GM23338 (cell line): ENCODE measurements at regions not wholly inside any gene's neighbourhood (a gene's known extent, or its start where the extent isn't known, plus 50 kb on each side); places are given as distances from the start of the nearest gene placed in this dataset.

Experiments used
- ATAC-seq: fragments of 200-7000 bp; cut with Tn5 transposase; 3 replicates; pipeline ENCODE4 v1.9.1; 2020
- DNase-seq: peaks from one replicate; pipeline ENCODE4 v3.0.0-alpha.2; 2015; ENCODE audit warnings: low spot score
- H2AFZ ChIP-seq: fragments of 200-600 bp; sonication (generic); 2 replicates; pipeline ENCODE4 v1.8.0; 2016; ENCODE audit warnings: antibody characterized with exemption, mild to moderate bottlenecking, moderate library complexity
- H3F3A ChIP-seq: fragments of 200-600 bp; sonication (generic); replicated peaks from 2 replicates; pipeline ENCODE4 v1.8.0; 2017; ENCODE audit warnings: antibody characterized with exemption, mixed run types, low read depth
- H3K27ac ChIP-seq: fragments of 200-600 bp; sonication (generic); 2 replicates; pipeline ENCODE4 v1.6.1; 2016; ENCODE audit warnings: low read depth
- H3K27me3 ChIP-seq: fragments of 200-600 bp; sonication (generic); 2 replicates; pipeline ENCODE4 v1.8.0; 2016; ENCODE audit warnings: mild to moderate bottlenecking, mixed run types, moderate library complexity; ENCODE audit not compliant: insufficient read depth
- H3K36me3 ChIP-seq: fragments of 200-600 bp; sonication (generic); 2 replicates; pipeline ENCODE4 v1.8.0; 2016; ENCODE audit warnings: mild to moderate bottlenecking; ENCODE audit not compliant: insufficient read depth
- H3K4me1 ChIP-seq: fragments of 200-600 bp; sonication (generic); 2 replicates; pipeline ENCODE4 v1.8.0; 2016; ENCODE audit warnings: mild to moderate bottlenecking, moderate library complexity; ENCODE audit not compliant: insufficient read depth
- H3K4me2 ChIP-seq: fragments of 200-600 bp; sonication (generic); 2 replicates; pipeline ENCODE4 v1.7.1; 2017; ENCODE audit warnings: mixed run types
- H3K4me3 ChIP-seq: fragments of 200-600 bp; sonication (generic); 2 replicates; pipeline ENCODE4 v1.6.1; 2016; ENCODE audit warnings: mixed run types
- H3K79me2 ChIP-seq: fragments of 200-600 bp; sonication (generic); replicated peaks from 2 replicates; pipeline ENCODE4 v1.8.0; 2017; ENCODE audit warnings: mild to moderate bottlenecking; ENCODE audit not compliant: insufficient read depth
- H3K9me2 ChIP-seq: fragments of 200-600 bp; sonication (generic); 2 replicates; pipeline ENCODE4 v1.8.0; 2017; ENCODE audit not compliant: insufficient read depth
- H4K20me1 ChIP-seq: fragments of 200-600 bp; sonication (generic); replicated peaks from 2 replicates; pipeline ENCODE4 v1.8.0; 2017; ENCODE audit warnings: mild to moderate bottlenecking; ENCODE audit not compliant: insufficient read depth
- H3K27ac Mint-ChIP-seq: 2 replicates; pipeline ENCODE4 v1.8.0; 2020; ENCODE audit warnings: inconsistent platforms, mild to moderate bottlenecking, moderate library complexity, mixed read lengths
- H3K27me3 Mint-ChIP-seq: 3 replicates; pipeline ENCODE4 v1.8.0; 2022; ENCODE audit warnings: low read depth, mild to moderate bottlenecking, moderate library complexity, mixed read lengths, inconsistent platforms; ENCODE audit not compliant: insufficient read depth, poor library complexity
- H3K36me3 Mint-ChIP-seq: 3 replicates; pipeline ENCODE4 v1.8.0; 2021; ENCODE audit warnings: low read depth, mild to moderate bottlenecking, inconsistent platforms, moderate library complexity, mixed read lengths
- H3K4me1 Mint-ChIP-seq: 3 replicates; pipeline ENCODE4 v1.8.0; 2020; ENCODE audit warnings: mild to moderate bottlenecking, inconsistent platforms, mixed read lengths
- H3K4me3 Mint-ChIP-seq: 3 replicates; pipeline ENCODE4 v1.8.0; 2021; ENCODE audit warnings: moderate library complexity, mild to moderate bottlenecking, inconsistent platforms, mixed read lengths
- H3K9me3 Mint-ChIP-seq: 3 replicates; pipeline ENCODE4 v1.8.0; 2020; ENCODE audit warnings: moderate library complexity, mild to moderate bottlenecking, inconsistent platforms, mixed read lengths
- CTCF ChIP-seq, 2 experiments: fragments of 200-600 bp in 1 of 2; sonication (generic) in 1 of 2; conservative IDR thresholded peaks; 2 replicates each; pipeline versions ENCODE4 v1.5.1 to v1.6.1; 2016 to 2017; ENCODE audit warnings: antibody characterized with exemption in 2 of 2, low read depth in 2 of 2, mild to moderate bottlenecking in 2 of 2, moderate library complexity in 1 of 2
- EZH2phosphoT487 ChIP-seq: fragments of 200-600 bp; sonication (generic); IDR thresholded peaks from one replicate; pipeline ENCODE4 v1.8.1; 2018; ENCODE audit warnings: antibody characterized with exemption; ENCODE audit not compliant: unreplicated experiment
- JUNB ChIP-seq: IDR thresholded peaks from one replicate; pipeline ENCODE4 v1.6.1; 2016; ENCODE audit warnings: antibody characterized with exemption; ENCODE audit not compliant: unreplicated experiment
- NANOG ChIP-seq: IDR thresholded peaks from 2 replicates; pipeline ENCODE4 v1.6.1; 2016; ENCODE audit warnings: antibody characterized with exemption, borderline replicate concordance
- POLR2AphosphoS5 ChIP-seq: IDR thresholded peaks from 2 replicates; pipeline ENCODE4 v1.6.1; 2016; ENCODE audit warnings: antibody characterized with exemption, low read depth
- REST ChIP-seq: IDR thresholded peaks from one replicate; pipeline ENCODE4 v1.6.1; 2018; ENCODE audit warnings: antibody characterized with exemption; ENCODE audit not compliant: unreplicated experiment
- STAT1 ChIP-seq: IDR thresholded peaks from one replicate; pipeline ENCODE4 v1.6.1; 2016; ENCODE audit warnings: antibody characterized with exemption; ENCODE audit not compliant: unreplicated experiment
- ZNF331 ChIP-seq: fragments of 250-450 bp; sonication (Bioruptor Pico); IDR thresholded peaks from 2 replicates; pipeline ENCODE4 v1.5.0; 2020; ENCODE audit warnings: low read depth, mild to moderate bottlenecking, moderate library complexity
- ZNF462 ChIP-seq: fragments of 250-450 bp; sonication (Bioruptor Pico); IDR thresholded peaks from 2 replicates; pipeline ENCODE4 v1.5.0; 2020; ENCODE audit warnings: mild to moderate bottlenecking, moderate library complexity

DNA sequence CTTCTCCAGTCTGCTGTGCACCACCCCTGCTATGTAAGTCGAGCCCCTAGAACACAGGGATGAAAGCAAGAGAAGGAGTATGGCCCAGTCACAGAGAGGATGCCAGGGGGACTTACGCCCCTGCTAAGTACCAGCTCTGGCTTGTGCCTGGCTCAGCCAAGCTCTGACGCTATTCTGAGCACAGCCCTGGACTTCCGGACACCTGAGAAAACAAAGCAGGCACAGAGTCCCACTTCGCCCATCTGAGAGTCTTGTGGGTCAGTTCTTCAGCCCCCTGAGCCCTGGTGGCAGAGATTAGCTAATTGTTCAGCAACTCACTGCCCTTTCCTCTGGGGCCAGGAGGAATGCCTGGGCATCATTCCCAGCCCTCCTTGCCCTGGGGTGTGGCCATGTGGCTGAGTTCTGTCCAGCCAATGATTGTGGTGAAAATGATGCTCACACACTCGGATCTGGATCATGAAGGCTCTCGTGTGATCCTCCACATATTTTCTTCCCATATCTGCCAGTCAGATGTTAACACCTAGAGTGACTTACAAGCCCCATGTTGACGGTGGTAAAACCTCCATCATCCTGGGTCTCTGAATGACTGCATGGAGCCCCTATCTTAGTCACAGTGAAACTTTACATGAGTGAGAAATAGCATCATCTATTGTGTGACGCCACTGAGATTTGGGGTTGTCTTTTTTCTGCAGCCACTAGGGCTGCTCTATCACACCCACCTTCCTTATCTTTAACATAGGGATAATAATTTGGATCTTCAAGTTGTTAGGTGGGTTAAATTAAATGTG, 105.7 kb downstream of the TPRA1 start (continued):
- TF ChIP-seq REST (no peak), CTCF (conservative IDR thresholded peaks at IDR 0.05; ENCODE audit: low read depth in 2 of 2) (no peak)

DNA sequence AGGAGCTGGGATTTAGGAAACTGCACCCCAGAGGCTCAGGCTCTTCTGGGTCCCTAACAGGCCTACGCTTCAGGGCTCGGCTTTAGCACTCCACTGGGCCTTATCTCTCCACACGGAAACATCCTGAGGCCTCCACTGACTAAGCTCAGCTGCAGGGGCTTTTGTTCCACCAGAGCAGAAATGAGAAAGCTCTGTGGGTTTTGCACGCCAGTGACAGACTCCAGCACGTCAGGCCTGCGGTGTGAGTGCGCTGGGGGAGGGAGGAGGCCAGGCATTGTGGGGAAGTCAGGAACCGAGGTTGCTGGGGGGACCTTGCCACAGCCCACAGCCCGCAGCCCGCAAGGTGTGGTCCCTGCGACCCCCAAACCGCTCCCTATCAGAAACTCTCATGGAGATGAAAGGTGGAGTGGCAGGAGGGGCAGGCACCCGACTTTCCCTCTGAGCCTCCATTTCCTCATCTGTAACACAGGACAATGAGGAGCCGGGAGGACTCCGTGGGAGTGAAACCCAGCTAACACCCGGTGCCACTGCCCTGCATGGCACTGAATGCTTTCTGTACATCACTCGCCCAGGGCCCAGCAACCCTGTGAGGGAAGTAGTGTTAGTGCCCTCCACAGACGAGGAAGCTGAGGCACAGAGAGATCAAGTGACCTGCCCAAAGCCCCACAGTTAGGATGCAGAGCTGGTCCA, 106.5 kb downstream of the TPRA1 start:
- Mint-ChIP-seq H3K36me3 (no peaks in the 10 kb centered on the region; the same call in 2 of the 3 replicates), H3K27ac (no peak overlapping the region), H3K4me3 (no peak overlapping the region), H3K9me3 (peaks cover 2% of the 10 kb centered on the region; the same call in 2 of the 3 replicates), H3K4me1 (peaks cover 23% of the 10 kb centered on the region), H3K27me3 (peaks cover 13% of the 10 kb centered on the region)
- DNase-seq, result no peak
- no peaks in the 10 kb centered on the region for H3F3A ChIP-seq
- no peak for ATAC-seq
- no peaks in the 10 kb centered on the region for H3K79me2 ChIP-seq
- no peaks in the 10 kb centered on the region for H3K9me2 ChIP-seq
- no peaks in the 10 kb centered on the region for H3K27me3 ChIP-seq
- no peak overlapping the region for H3K27ac ChIP-seq
- H4K20me1 ChIP-seq, result no peaks in the 10 kb centered on the region
- H3K4me1 ChIP-seq, result 0 out of 2 replicates have a peak, but pooled peaks cover 2% of the 10 kb centered on the region
- no peak overlapping the region for H3K4me3 ChIP-seq
- no peak overlapping the region for H3K4me2 ChIP-seq
- no peaks in the 10 kb centered on the region for H3K36me3 ChIP-seq
- no peak overlapping the region; the same call in 1 of the 2 replicates for H2AFZ ChIP-seq
- TF ChIP-seq CTCF (conservative IDR thresholded peaks at IDR 0.05; ENCODE audit: low read depth in 2 of 2) (no peak), NANOG (no peak), ZNF462 (CRISPR knock-in tag) (no peak), STAT1 (no peak), POLR2AphosphoS5 (no peak), JUNB (no peak), ZNF331 (CRISPR knock-in tag) (no peak), EZH2phosphoT487 (no peak)
